ENCODE measurements at regions not wholly inside any gene's neighbourhood (a gene's known extent, or its start where the extent isn't known, plus 50 kb on each side); places are given as distances from the start of the nearest gene placed in this dataset.

DNA sequence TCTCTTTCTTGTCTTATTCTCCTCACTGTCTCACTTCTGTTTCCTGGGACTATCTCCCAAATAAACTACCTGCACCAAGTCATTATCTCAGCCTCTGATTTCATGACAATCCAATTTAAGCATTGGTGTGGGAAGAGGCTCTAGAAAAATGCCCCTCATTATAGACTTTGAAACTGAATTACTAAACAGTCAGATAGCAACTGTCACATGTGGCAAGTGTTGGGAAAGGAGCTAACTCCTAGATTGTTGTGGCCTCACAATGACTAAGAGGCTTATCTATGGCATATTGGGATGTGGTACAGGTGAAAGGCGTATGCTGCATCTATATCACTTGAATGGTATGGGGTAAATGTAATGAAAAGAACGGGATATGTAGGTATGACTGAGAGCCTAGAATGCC, 103.5 kb upstream of the CCDC54 start:
- TF ChIP-seq CTCF (IDR thresholded peaks at IDR 0.05; ENCODE audit: borderline replicate concordance, extremely low read depth, low read length, poor library complexity, severe bottlenecking) = no peak
- no peak for TF ChIP-seq EZH2 (IDR thresholded peaks at IDR 0.05; ENCODE audit: borderline replicate concordance, low read depth, low read length, severe bottlenecking)
